HCT116 (cell line): ENCODE measurements at regions not wholly inside any gene's neighbourhood (a gene's known extent, or its start where the extent isn't known, plus 50 kb on each side); places are given as distances from the start of the nearest gene placed in this dataset.

Source experiments
- ATAC-seq: fragments of 200-7000 bp; cut with Tn5 transposase; 2 replicates; pipeline ENCODE4 v1.9.1; 2020; ENCODE audit warnings: mild to moderate bottlenecking, moderate library complexity
- BruUV-seq: library from RNA; stranded (reverse); fragments of 400-500 nt; replicated peaks from 2 replicates; lab custom pipeline; 2021; lab: Mats Ljungman, UMichigan
- CTCF ChIA-PET: fragments of 300-600 bp; sonication (Branson Sonifier 250); formaldehyde crosslinking; loops from one replicate; lab custom pipeline; 2021; ENCODE audit warnings: antibody characterized with exemption; lab: Charles Lee
- POLR2A ChIA-PET: fragments of 300-600, 350-600 bp; sonication (Branson Sonifier 250); formaldehyde crosslinking; loops from one replicate; lab custom pipeline; 2021; ENCODE audit warnings: antibody characterized with exemption; lab: Charles Lee
- RAD21 ChIA-PET, 2 experiments: fragments of 300-600 bp; sonication (Branson Sonifier 250); formaldehyde crosslinking; loops; one replicate each; lab custom pipeline; 2023; ENCODE audit warnings: low total read pairs in 2 of 2; ENCODE audit not compliant: uncharacterized antibody in 2 of 2, unreplicated experiment in 2 of 2, low non-redundant PET in 1 of 2; lab: Charles Lee
- DNase-seq: peaks from one replicate; pipeline ENCODE4 v3.0.0-alpha.2; 2010; ENCODE audit warnings: low read depth, low spot score
- H2AFZ ChIP-seq: fragments of 200-600 bp; shearing (Covaris generic), sonication (generic); 2 replicates; pipeline ENCODE4 v1.6.1; 2017; ENCODE audit warnings: low read depth, mixed run types, mixed read lengths, antibody characterized with exemption, low read length; ENCODE audit not compliant: poor library complexity, severe bottlenecking
- H3K27ac ChIP-seq: 2 replicates; pipeline ENCODE4 v1.5.1; 2012; ENCODE audit warnings: low read depth, low read length
- H3K27me3 ChIP-seq: fragments of 200-600 bp; sonication (generic); 2 replicates; pipeline ENCODE4 v1.6.1; 2016; ENCODE audit warnings: mixed run types, low read length, mixed read lengths; ENCODE audit not compliant: insufficient read depth
- H3K36me3 ChIP-seq, 2 experiments: fragments of 200-500 bp in 1 of 2; fragments of 200-600 bp in 1 of 2; sonication (Bioruptor generic) in 1 of 2; sonication (generic) in 1 of 2; 2 replicates each; pipeline versions ENCODE4 v1.5.1 to v1.6.1; 2014 to 2016; ENCODE audit warnings: low read length in 2 of 2, inconsistent platforms in 1 of 2, mixed read lengths in 1 of 2, mixed run types in 1 of 2; ENCODE audit not compliant: insufficient read depth in 2 of 2, control insufficient read depth in 1 of 2
- H3K4me1 ChIP-seq, 2 experiments: fragments of 200-600 bp in 1 of 2; sonication (generic) in 1 of 2; 2 replicates each; pipeline versions ENCODE4 v1.5.1 to v1.6.1; 2012 to 2017; ENCODE audit warnings: low read length in 2 of 2, inconsistent platforms in 1 of 2, mild to moderate bottlenecking in 1 of 2, mixed read lengths in 1 of 2, mixed run types in 1 of 2, moderate library complexity in 1 of 2; ENCODE audit not compliant: insufficient read depth in 2 of 2, control insufficient read depth in 1 of 2
- H3K4me2 ChIP-seq: fragments of 200-600 bp; sonication (generic); 2 replicates; pipeline ENCODE4 v1.6.1; 2017; ENCODE audit warnings: mixed run types, low read length, mixed read lengths
- H3K4me3 ChIP-seq, 2 experiments: fragments of 200-600 bp in 1 of 2; sonication (generic) in 1 of 2; replicated peaks in 1 of 2; 2 replicates each; pipeline ENCODE4 v1.5.1; 2011 to 2016; ENCODE audit warnings: low read length in 2 of 2, control low read depth in 1 of 2, low read depth in 1 of 2, mild to moderate bottlenecking in 1 of 2, mixed read lengths in 1 of 2, mixed run types in 1 of 2
- H3K79me2 ChIP-seq: fragments of 200-600 bp; sonication (generic); 2 replicates; pipeline ENCODE4 v1.6.1; 2017; ENCODE audit warnings: mild to moderate bottlenecking, mixed run types, low read length, moderate library complexity, mixed read lengths; ENCODE audit not compliant: insufficient read depth
- H3K9ac ChIP-seq: fragments of 200-600 bp; sonication (generic); 2 replicates; pipeline ENCODE4 v1.6.1; 2016; ENCODE audit warnings: low read length, mixed read lengths
- H3K9me2 ChIP-seq: fragments of 200-600 bp; sonication (generic), shearing (Covaris generic); 2 replicates; pipeline ENCODE4 v1.6.1; 2017; ENCODE audit warnings: mixed run types, mild to moderate bottlenecking, moderate library complexity; ENCODE audit not compliant: insufficient read depth
- H3K9me3 ChIP-seq, 2 experiments: fragments of 200-500 bp in 1 of 2; fragments of 200-600 bp in 1 of 2; sonication (Bioruptor generic) in 1 of 2; sonication (generic) in 1 of 2; 2 replicates each; pipeline ENCODE4 v1.6.1; 2014 to 2017; ENCODE audit warnings: low read length in 2 of 2, mixed read lengths in 2 of 2, inconsistent platforms in 1 of 2, low read depth in 1 of 2, mild to moderate bottlenecking in 1 of 2, mixed run types in 1 of 2, moderate library complexity in 1 of 2; ENCODE audit not compliant: control insufficient read depth in 1 of 2, insufficient read depth in 1 of 2
- H4K20me1 ChIP-seq: fragments of 200-600 bp; sonication (generic), shearing (Covaris generic); 2 replicates; pipeline ENCODE4 v1.6.1; 2017; ENCODE audit warnings: mixed run types, mild to moderate bottlenecking, moderate library complexity; ENCODE audit not compliant: insufficient read depth
- ATF3 ChIP-seq: IDR thresholded peaks from 2 replicates; pipeline ENCODE4 v1.6.1; 2012
- CEBPB ChIP-seq: IDR thresholded peaks from 2 replicates; pipeline ENCODE4 v1.6.1; 2012; ENCODE audit warnings: low read depth
- CTCF ChIP-seq, 3 experiments: fragments of 200-600 bp in 1 of 3; sonication (generic) in 1 of 3; IDR thresholded peaks in 2 of 3; conservative IDR thresholded peaks in 1 of 3; 2 replicates each; pipeline ENCODE4 v1.5.1; 2012 to 2017; ENCODE audit warnings: low read depth in 2 of 3, low read length in 2 of 3, antibody characterized with exemption in 1 of 3, borderline replicate concordance in 1 of 3, control low read depth in 1 of 3, mild to moderate bottlenecking in 1 of 3, mixed read lengths in 1 of 3, mixed run types in 1 of 3, moderate library complexity in 1 of 3; ENCODE audit not compliant: insufficient read depth in 1 of 3
- EGR1 ChIP-seq: IDR thresholded peaks from 2 replicates; pipeline ENCODE4 v1.6.1; 2012; ENCODE audit warnings: low read depth
- EZH2phosphoT487 ChIP-seq: fragments of 200-600 bp; IDR thresholded peaks from 2 replicates; pipeline ENCODE4 v1.6.1; 2018; ENCODE audit warnings: antibody characterized with exemption, borderline replicate concordance
- FOSL1 ChIP-seq: IDR thresholded peaks from 2 replicates; pipeline ENCODE4 v1.6.1; 2012; ENCODE audit warnings: low read depth
- JUND ChIP-seq: IDR thresholded peaks from 2 replicates; pipeline ENCODE4 v1.6.1; 2012
- POLR2A ChIP-seq: IDR thresholded peaks from 2 replicates; pipeline ENCODE4 v1.7.0; 2011; ENCODE audit warnings: borderline replicate concordance; ENCODE audit not compliant: insufficient read depth, insufficient read length; ENCODE audit errors: extremely low read depth
- RAD21 ChIP-seq: IDR thresholded peaks from 2 replicates; pipeline ENCODE4 v1.6.1; 2012; ENCODE audit warnings: low read depth, mild to moderate bottlenecking
- SIN3A ChIP-seq: IDR thresholded peaks from 2 replicates; pipeline ENCODE4 v1.6.1; 2012; ENCODE audit warnings: low read depth
- TCF7L2 ChIP-seq: IDR thresholded peaks from 2 replicates; pipeline ENCODE4 v1.7.0; 2011; ENCODE audit warnings: borderline replicate concordance, inconsistent platforms; ENCODE audit not compliant: insufficient read depth, insufficient read length; ENCODE audit errors: extremely low read depth
- ZFX ChIP-seq: fragments of 450-650 bp; IDR thresholded peaks from 2 replicates; pipeline ENCODE4 v1.6.1; 2017
- intact Hi-C: fragments of 100-400 bp; cut with micrococcal nuclease; formaldehyde crosslinking; loops from 2 replicates; pipeline ENCODE4 v1.10.0; 2022

GRCh38 chr18:39450958-39451357 lies 1885.4 kb upstream of the CELF4 start:
- no peaks in the 10 kb centered on the region; the same call in 1 of the 2 replicates for H4K20me1 ChIP-seq
- intact Hi-C loops: no loop called here
- DNase-seq (no peak), ATAC-seq (no peak)
- no peaks in the 10 kb centered on the region for H3K27me3 ChIP-seq
- H3K9me2 ChIP-seq: no peaks in the 10 kb centered on the region
- RAD21 ChIA-PET: no interaction called here
- H3K79me2 ChIP-seq: no peaks in the 10 kb centered on the region
- H3K9ac ChIP-seq: no peak overlapping the region
- H2AFZ ChIP-seq: no peak overlapping the region
- H3K36me3 ChIP-seq: no peaks in the 10 kb centered on the region
- no peak overlapping the region for H3K4me2 ChIP-seq
- peaks cover 0 to 7% of the 10 kb centered on the region in 2 experiments; a peak in 1 of 4 replicates for H3K4me1 ChIP-seq
- no TSS peak for BruUV-seq
- no peak overlapping the region for H3K27ac ChIP-seq
- CTCF ChIA-PET: no interaction called here
- H3K9me3 ChIP-seq: no peaks in the 10 kb centered on the region
- POLR2A ChIA-PET: no interaction called here
- TF ChIP-seq CEBPB: no peak
- no peak for TF ChIP-seq TCF7L2
- TF ChIP-seq JUND: no peak
- TF ChIP-seq ZFX: no peak
- no peak for TF ChIP-seq SIN3A
- no peak for TF ChIP-seq FOSL1
- no peak for TF ChIP-seq RAD21
- TF ChIP-seq EGR1: no peak
- TF ChIP-seq CTCF (IDR thresholded peaks at IDR 0.05 in 2 of 3, conservative IDR thresholded peaks at IDR 0.05 in 1 of 3; ENCODE audit: borderline replicate concordance in 1 of 3, insufficient read depth in 1 of 3, low read depth in 2 of 3, low read length in 2 of 3): no peak
- no peak for TF ChIP-seq ATF3
- no peak overlapping the region for H3K4me3 ChIP-seq

GRCh38 chr18:39449566-39449965 lies 1884.0 kb upstream of the CELF4 start:
- ATAC-seq (no peak), DNase-seq (no peak)
- Histone ChIP-seq H3K9ac (no peak overlapping the region), H4K20me1 (no peaks in the 10 kb centered on the region; the same call in 1 of the 2 replicates), H3K4me2 (no peak overlapping the region), H3K79me2 (no peaks in the 10 kb centered on the region), H2AFZ (no peak overlapping the region), H3K4me1 (peaks cover 0 to 4% of the 10 kb centered on the region in 2 experiments; a peak in 1 of 4 replicates), H3K9me3 (no peaks in the 10 kb centered on the region), H3K9me2 (no peaks in the 10 kb centered on the region), H3K36me3 (no peaks in the 10 kb centered on the region), H3K4me3 (no peak overlapping the region), H3K27ac (no peak overlapping the region), H3K27me3 (no peaks in the 10 kb centered on the region)
- BruUV-seq: no TSS peak
- ChIA-PET CTCF (no interaction called here), POLR2A (no interaction called here), RAD21 (no interaction called here)
- TF ChIP-seq SIN3A: no peak
- no peak for TF ChIP-seq EZH2phosphoT487
- TF ChIP-seq POLR2A: no peak
- intact Hi-C loops: no loop called here
